HG02759 (cell line): ENCODE measurements at regions not wholly inside any gene's neighbourhood (a gene's known extent, or its start where the extent isn't known, plus 50 kb on each side); places are given as distances from the start of the nearest gene placed in this dataset.

ENCODE experiments used
- ATAC-seq: cut with Tn5 transposase; IDR thresholded peaks from one replicate; pipeline ENCODE4 v1.9.1; 2021; ENCODE audit warnings: mild to moderate bottlenecking, moderate library complexity; ENCODE audit not compliant: unreplicated experiment

- ATAC-seq, result no peak
These were observed 51.0 kb upstream of the VEGFC start for GRCh38 chr4:176843710-176844109.

- ATAC-seq, result no peak
These were observed 51.7 kb upstream of the VEGFC start for GRCh38 chr4:176844448-176844847.

GRCh38 chr4:176845636-176846035 is 52.9 kb upstream of the VEGFC start:
- ATAC-seq, result no peak

- ATAC-seq, result no peak
These were observed 56.4 kb upstream of the VEGFC start for GRCh38 chr4:176849076-176849475.

- ATAC-seq, result no peak
These were observed 57.7 kb upstream of the VEGFC start for GRCh38 chr4:176850436-176850835.

GRCh38 chr4:176856421-176856820 is 63.7 kb upstream of the VEGFC start:
- ATAC-seq, result no peak

- no peak for ATAC-seq
These were observed 66.1 kb upstream of the VEGFC start for GRCh38 chr4:176858839-176859238.

- ATAC-seq, result no peak
These were observed 71.5 kb upstream of the VEGFC start for GRCh38 chr4:176864238-176864637.

- no peak for ATAC-seq
These were observed 76.0 kb upstream of the VEGFC start for GRCh38 chr4:176868676-176869075.

- no peak for ATAC-seq
These were observed 79.7 kb upstream of the VEGFC start for GRCh38 chr4:176872461-176872860.

GRCh38 chr4:176874721-176875445 is 82.2 kb upstream of the VEGFC start:
- no peak for ATAC-seq

GRCh38 chr4:176875446-176875930 is 82.8 kb upstream of the VEGFC start:
- no peak for ATAC-seq

GRCh38 chr4:176879380-176880116 is 86.8 kb upstream of the VEGFC start:
- no peak for ATAC-seq

- ATAC-seq, result no peak
These were observed 89.5 kb upstream of the VEGFC start for GRCh38 chr4:176882206-176882605.

- ATAC-seq, result no peak
These were observed 90.4 kb upstream of the VEGFC start for GRCh38 chr4:176883108-176883550.

GRCh38 chr4:176883681-176884418 is 91.1 kb upstream of the VEGFC start:
- ATAC-seq, result no peak

- ATAC-seq, result no peak
These were observed 92.5 kb upstream of the VEGFC start for GRCh38 chr4:176885224-176885623.

GRCh38 chr4:176886135-176886534 is 93.4 kb upstream of the VEGFC start:
- ATAC-seq, result no peak

- no peak for ATAC-seq
These were observed 97.1 kb upstream of the VEGFC start for GRCh38 chr4:176889776-176890175.

- no peak for ATAC-seq
These were observed 101.8 kb upstream of the VEGFC start for GRCh38 chr4:176894498-176894897.

- no peak for ATAC-seq
These were observed 103.5 kb upstream of the VEGFC start for GRCh38 chr4:176896211-176896610.

GRCh38 chr4:176897226-176897625 is 104.5 kb upstream of the VEGFC start:
- ATAC-seq, result no peak
